HT-29 (cell line): ENCODE measurements at regions not wholly inside any gene's neighbourhood (a gene's known extent, or its start where the extent isn't known, plus 50 kb on each side); places are given as distances from the start of the nearest gene placed in this dataset.

Experiments
- DNase-seq: peaks from one replicate; pipeline ENCODE4 v3.0.0-alpha.2; 2015; ENCODE audit warnings: low spot score

- peak; percentile 76 for DNase-seq
These were observed 50.6 kb upstream of the UQCRFS1 start for GRCh38 chr19:29263305-29264135.

- no peak for DNase-seq
These were observed 51.9 kb upstream of the UQCRFS1 start for GRCh38 chr19:29264897-29265296.

GRCh38 chr19:29265436-29265835 is 52.5 kb upstream of the UQCRFS1 start:
- DNase-seq = no peak

- no peak for DNase-seq
These were observed 53.0 kb upstream of the UQCRFS1 start for GRCh38 chr19:29266001-29266400.

- no peak for DNase-seq
These were observed 53.7 kb upstream of the UQCRFS1 start for GRCh38 chr19:29266603-29267002.

- DNase-seq = no peak
These were observed 54.8 kb upstream of the UQCRFS1 start for GRCh38 chr19:29267701-29268100.

GRCh38 chr19:29268103-29268502 is 55.2 kb upstream of the UQCRFS1 start:
- DNase-seq = no peak

GRCh38 chr19:29268721-29269393 is 55.9 kb upstream of the UQCRFS1 start:
- DNase-seq = no peak

- no peak for DNase-seq
These were observed 56.7 kb upstream of the UQCRFS1 start for GRCh38 chr19:29269641-29270040.

- DNase-seq = no peak
These were observed 58.4 kb upstream of the UQCRFS1 start for GRCh38 chr19:29271341-29271740.

GRCh38 chr19:29271911-29272310 is 59.0 kb upstream of the UQCRFS1 start:
- DNase-seq = no peak

- no peak for DNase-seq
These were observed 60.2 kb upstream of the UQCRFS1 start for GRCh38 chr19:29273000-29273640.

GRCh38 chr19:29275266-29275665 is 62.3 kb upstream of the UQCRFS1 start:
- no peak for DNase-seq

- no peak for DNase-seq
These were observed 64.2 kb upstream of the UQCRFS1 start for GRCh38 chr19:29277102-29277501.

GRCh38 chr19:29278716-29279115 is 65.8 kb upstream of the UQCRFS1 start:
- DNase-seq = no peak

- DNase-seq = no peak
These were observed 70.4 kb upstream of the UQCRFS1 start for GRCh38 chr19:29283366-29283765.

- DNase-seq = no peak
These were observed 72.3 kb upstream of the UQCRFS1 start for GRCh38 chr19:29285187-29285687.

- DNase-seq = no peak
These were observed 72.9 kb upstream of the UQCRFS1 start for GRCh38 chr19:29285878-29286277.

- no peak for DNase-seq
These were observed 74.1 kb upstream of the UQCRFS1 start for GRCh38 chr19:29287061-29287460.

- DNase-seq = no peak
These were observed 75.3 kb upstream of the UQCRFS1 start for GRCh38 chr19:29288256-29288655.

GRCh38 chr19:29289020-29289419 is 76.1 kb upstream of the UQCRFS1 start:
- DNase-seq = no peak

- DNase-seq = no peak
These were observed 77.9 kb upstream of the UQCRFS1 start for GRCh38 chr19:29290853-29291252.
